ENCODE measurements at regions not wholly inside any gene's neighbourhood (a gene's known extent, or its start where the extent isn't known, plus 50 kb on each side); places are given as distances from the start of the nearest gene placed in this dataset.

GRCh38 chr4:53852343-53852742, 212.1 kb downstream of the CHIC2 start:
- no peak for TF ChIP-seq POLR2A (IDR thresholded peaks at IDR 0.05; ENCODE audit: low read length)
- TF ChIP-seq GATA1 (IDR thresholded peaks at IDR 0.05; ENCODE audit: low read depth, low read length): no peak

Measured in erythroblast (primary cell).